ENCODE measurements at regions not wholly inside any gene's neighbourhood (a gene's known extent, or its start where the extent isn't known, plus 50 kb on each side); places are given as distances from the start of the nearest gene placed in this dataset.

DNA sequence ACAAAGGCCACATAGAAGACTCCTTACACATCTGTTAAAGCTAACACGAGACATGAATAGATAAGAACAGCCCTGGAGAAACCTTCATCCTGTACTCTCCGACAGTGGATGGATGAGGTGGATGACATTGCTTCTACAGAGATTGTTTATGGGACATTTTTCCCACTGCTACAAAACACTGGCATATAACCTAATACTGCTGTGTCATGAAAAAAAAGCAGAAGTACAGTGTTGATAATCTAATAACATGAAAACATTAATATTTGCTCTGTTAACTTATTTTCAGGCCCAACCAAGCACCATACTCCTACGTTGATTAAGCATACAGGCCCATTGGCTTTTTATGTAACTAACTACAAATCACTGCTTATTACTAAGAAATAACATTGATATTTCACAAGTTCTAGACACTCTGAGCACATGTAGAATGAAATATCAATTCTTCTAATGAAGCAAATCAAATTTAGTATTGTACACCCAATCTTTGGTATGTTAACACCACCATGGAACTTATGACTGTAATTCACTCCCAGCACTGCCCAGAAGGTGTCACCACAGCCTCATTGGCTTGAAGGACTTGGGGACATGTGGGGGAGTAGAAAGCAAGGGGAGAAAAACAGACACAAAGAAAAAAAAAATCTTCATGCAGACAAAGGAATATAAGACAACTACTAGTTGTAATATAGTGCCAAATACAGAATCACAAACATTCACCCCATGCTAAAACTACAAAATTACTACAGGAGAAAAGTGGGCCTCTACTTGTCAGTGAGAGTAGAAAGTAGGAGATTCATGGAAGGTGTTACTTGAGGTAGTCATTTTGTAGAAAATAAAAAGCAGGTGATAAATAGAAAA lies 330.0 kb upstream of the PMFBP1 start:
- H3K4me3 ChIP-seq (ENCODE audit: low read depth, low read length), result no peak overlapping the region
- H3K27ac ChIP-seq, result no peak overlapping the region
- in situ Hi-C loops (cut with HindIII; ENCODE audit: low pct_ligation_motif_present, low sequenced_read_pairs), result no loop called here
- no peaks in the 10 kb centered on the region for H3K27me3 ChIP-seq (replicated peaks)
- DNase-seq, result peak; percentile 71
- H3K36me3 ChIP-seq (replicated peaks), result no peaks in the 10 kb centered on the region
- TF ChIP-seq, protein P1, sequence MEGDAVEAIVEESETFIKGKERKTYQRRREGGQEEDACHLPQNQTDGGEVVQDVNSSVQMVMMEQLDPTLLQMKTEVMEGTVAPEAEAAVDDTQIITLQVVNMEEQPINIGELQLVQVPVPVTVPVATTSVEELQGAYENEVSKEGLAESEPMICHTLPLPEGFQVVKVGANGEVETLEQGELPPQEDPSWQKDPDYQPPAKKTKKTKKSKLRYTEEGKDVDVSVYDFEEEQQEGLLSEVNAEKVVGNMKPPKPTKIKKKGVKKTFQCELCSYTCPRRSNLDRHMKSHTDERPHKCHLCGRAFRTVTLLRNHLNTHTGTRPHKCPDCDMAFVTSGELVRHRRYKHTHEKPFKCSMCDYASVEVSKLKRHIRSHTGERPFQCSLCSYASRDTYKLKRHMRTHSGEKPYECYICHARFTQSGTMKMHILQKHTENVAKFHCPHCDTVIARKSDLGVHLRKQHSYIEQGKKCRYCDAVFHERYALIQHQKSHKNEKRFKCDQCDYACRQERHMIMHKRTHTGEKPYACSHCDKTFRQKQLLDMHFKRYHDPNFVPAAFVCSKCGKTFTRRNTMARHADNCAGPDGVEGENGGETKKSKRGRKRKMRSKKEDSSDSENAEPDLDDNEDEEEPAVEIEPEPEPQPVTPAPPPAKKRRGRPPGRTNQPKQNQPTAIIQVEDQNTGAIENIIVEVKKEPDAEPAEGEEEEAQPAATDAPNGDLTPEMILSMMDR (IDR thresholded peaks at IDR 0.05; ENCODE audit: low read depth, low read length, missing control alignments), result peak; percentile 95

DNA sequence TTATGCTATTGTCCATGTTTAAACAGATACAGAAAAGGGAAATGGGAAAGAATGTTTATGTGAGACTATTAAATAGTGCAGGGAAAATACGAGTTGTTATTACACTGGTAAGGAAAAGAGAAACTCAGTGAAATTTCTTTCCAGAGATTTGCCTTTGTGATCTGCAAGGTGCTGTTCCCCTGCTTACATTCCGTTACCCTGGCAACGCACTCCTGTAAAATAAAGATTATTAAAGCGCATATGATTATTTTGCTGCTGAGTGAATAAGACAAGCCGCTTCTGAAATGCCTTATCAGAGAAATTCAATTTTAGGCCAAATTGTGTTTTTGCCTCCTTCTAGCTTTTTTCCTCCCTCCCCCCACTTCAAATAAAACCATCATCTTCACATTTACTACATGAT lies 328.6 kb upstream of the PMFBP1 start:
- in situ Hi-C loops (cut with HindIII; ENCODE audit: low pct_ligation_motif_present, low sequenced_read_pairs), result no loop called here
- Histone ChIP-seq H3K36me3 (replicated peaks) (no peaks in the 10 kb centered on the region), H3K27ac (no peak overlapping the region), H3K27me3 (replicated peaks) (no peaks in the 10 kb centered on the region), H3K4me3 (ENCODE audit: low read depth, low read length) (no peak overlapping the region)
- TF ChIP-seq, protein P1 (IDR thresholded peaks at IDR 0.05; ENCODE audit: low read depth, low read length, missing control alignments), result no peak
- no peak for DNase-seq

DNA sequence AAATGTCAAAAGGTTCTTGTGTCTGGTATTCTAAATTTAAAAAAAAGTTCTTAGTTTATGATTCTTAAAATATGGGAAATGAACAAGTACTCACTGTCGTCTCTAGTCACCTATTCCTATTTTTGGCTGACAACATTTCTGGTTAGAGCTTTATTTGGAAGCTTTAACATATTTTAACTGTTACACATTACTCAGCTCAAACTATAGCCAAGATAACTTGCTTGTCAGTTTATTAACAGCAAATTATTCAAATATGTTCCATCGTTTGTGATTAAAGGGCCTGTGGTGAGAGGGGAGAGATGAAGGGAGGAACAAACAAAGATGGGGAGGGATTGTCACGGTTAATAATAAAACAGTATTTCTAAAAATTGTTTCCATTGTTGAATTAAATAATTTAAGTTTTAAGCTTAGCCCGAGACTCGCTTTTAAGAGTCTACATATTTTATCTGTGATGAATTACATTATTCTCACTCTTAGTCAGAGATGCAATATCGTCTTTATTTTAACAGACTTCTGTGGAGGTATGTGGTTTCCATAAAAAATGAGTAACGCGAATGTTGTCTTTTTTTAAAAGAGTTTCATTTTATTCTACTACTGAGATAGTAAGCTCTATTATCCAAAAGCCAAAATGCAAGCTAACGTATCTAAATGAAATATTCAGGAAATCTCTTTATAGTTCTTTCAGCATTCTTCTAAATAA lies 321.9 kb upstream of the PMFBP1 start:
- H3K4me3 ChIP-seq (ENCODE audit: low read depth, low read length), result peak overlapping the region; percentile 4
- no peak for DNase-seq

DNA sequence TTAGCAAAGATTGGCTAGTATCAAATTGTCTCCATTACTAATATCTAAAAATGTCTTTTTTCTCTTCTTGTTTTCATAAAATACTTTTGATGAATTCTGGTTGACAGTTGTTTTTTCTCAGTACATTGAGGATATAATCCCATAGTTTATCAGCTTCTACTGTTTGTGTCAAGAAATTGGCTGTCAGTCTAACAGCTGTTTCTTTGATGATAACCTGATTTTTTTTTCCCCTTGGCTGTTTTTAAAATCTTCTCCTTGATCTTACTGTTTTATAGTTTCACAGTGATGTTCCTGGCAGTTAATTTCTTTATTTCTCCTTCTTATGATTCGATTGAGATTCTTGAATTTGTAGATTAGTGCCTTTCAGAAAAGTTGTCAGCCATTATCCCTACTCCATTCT lies 315.3 kb upstream of the PMFBP1 start:
- TF ChIP-seq, protein P1 (IDR thresholded peaks at IDR 0.05; ENCODE audit: low read depth, low read length, missing control alignments), result no peak
- Histone ChIP-seq H3K27me3 (replicated peaks) (no peaks in the 10 kb centered on the region), H3K36me3 (replicated peaks) (no peaks in the 10 kb centered on the region), H3K4me3 (ENCODE audit: low read depth, low read length) (no peak overlapping the region), H3K27ac (no peak overlapping the region)
- DNase-seq, result no peak
- in situ Hi-C loops (cut with HindIII; ENCODE audit: low pct_ligation_motif_present, low sequenced_read_pairs), result no loop called here

More for the DNA sequence above, 321.9 kb upstream of the PMFBP1 start:
- in situ Hi-C loops (cut with HindIII; ENCODE audit: low pct_ligation_motif_present, low sequenced_read_pairs), result no loop called here
- Histone ChIP-seq H3K27ac (peak overlapping the region; percentile 75), H3K27me3 (replicated peaks) (no peaks in the 10 kb centered on the region), H3K36me3 (replicated peaks) (no peaks in the 10 kb centered on the region)
- TF ChIP-seq, protein P1 (IDR thresholded peaks at IDR 0.05; ENCODE audit: low read depth, low read length, missing control alignments), result no peak

DNA sequence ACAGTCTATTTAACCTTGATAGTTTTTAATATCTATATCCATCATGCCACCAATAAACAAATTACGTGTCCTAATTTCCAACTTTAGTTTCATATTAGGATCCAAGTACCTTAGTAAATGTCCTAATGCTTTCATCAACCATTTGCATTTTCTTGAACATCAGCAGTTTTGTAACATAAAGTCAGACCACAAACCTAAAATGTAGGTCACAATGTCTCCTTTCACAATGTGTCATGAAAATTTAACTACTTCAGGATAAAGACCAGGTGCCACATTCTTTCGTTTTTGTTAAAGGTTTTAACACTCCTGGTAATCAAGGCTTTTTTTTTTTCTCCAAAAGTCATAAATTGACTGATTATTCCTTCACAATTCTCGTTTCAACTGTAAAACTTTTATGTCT lies 310.7 kb upstream of the PMFBP1 start:
- Histone ChIP-seq H3K27ac (no peak overlapping the region), H3K36me3 (replicated peaks) (no peaks in the 10 kb centered on the region), H3K4me3 (ENCODE audit: low read depth, low read length) (no peak overlapping the region), H3K27me3 (replicated peaks) (no peaks in the 10 kb centered on the region)
- in situ Hi-C loops (cut with HindIII; ENCODE audit: low pct_ligation_motif_present, low sequenced_read_pairs), result no loop called here
- TF ChIP-seq, protein P1 (IDR thresholded peaks at IDR 0.05; ENCODE audit: low read depth, low read length, missing control alignments), result no peak
- no peak for DNase-seq
